ENCODE measurements at regions not wholly inside any gene's neighbourhood (a gene's known extent, or its start where the extent isn't known, plus 50 kb on each side); places are given as distances from the start of the nearest gene placed in this dataset.

DNA sequence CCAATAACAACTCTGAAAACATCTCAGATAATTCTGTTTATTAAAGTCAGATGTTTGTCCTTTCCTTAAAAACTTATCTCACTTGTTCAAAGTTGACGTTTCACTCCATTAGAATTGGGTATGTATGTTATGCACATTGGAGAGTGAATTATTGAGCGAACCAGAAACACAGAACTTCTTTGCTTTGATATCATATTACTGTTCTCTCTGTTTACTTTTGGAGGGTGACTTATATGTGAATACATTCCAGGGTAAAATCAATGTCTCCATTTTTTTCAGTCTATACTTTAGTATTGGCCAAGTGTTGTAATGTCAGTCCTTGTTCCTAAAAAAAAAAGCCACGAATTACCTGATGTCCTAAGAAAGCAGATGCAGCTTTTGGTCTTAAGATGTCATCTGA, 307.4 kb downstream of the CSNK1G3 start:
- Mint-ChIP-seq H3K27ac (no peak overlapping the region), H3K36me3 (no peaks in the 10 kb centered on the region), H3K27me3 (ENCODE audit: low read depth in 3 of 3) (peaks cover 0 to 3% (median 2%) of the 10 kb centered on the region in 3 donors), H3K9me3 (peaks cover 0 to 15% (median 4%) of the 10 kb centered on the region in 6 donors), H3K4me1 (no peaks in the 10 kb centered on the region), H3K4me3 (no peak overlapping the region)
- DNase-seq = no peak

DNA sequence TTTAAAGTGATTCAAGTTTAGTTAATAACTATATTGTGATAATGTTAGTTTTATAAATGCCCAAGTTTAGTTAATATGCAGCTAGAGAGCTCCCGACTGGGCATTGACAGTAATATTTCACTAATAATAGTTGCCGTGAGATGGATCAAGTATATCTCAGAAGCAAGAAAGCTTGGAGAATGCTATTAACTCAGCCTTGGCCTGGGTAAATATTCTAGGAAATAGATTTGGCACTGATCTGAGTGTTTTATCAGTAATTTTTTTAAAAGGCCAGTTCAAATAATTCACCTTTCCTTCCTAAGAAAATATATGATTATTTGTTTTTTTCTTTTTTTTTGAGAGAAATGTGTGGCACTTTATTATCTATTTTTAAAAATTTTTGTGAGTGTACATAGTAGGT, 305.3 kb downstream of the CSNK1G3 start:
- Mint-ChIP-seq H3K36me3 (no peaks in the 10 kb centered on the region), H3K27me3 (ENCODE audit: low read depth in 3 of 3) (peaks cover 0 to 4% (median 2%) of the 10 kb centered on the region in 3 donors), H3K27ac (no peak overlapping the region), H3K4me3 (no peak overlapping the region), H3K4me1 (no peaks in the 10 kb centered on the region), H3K9me3 (peaks cover 0 to 12% (median 2%) of the 10 kb centered on the region in 6 donors)
- no peak for DNase-seq

DNA sequence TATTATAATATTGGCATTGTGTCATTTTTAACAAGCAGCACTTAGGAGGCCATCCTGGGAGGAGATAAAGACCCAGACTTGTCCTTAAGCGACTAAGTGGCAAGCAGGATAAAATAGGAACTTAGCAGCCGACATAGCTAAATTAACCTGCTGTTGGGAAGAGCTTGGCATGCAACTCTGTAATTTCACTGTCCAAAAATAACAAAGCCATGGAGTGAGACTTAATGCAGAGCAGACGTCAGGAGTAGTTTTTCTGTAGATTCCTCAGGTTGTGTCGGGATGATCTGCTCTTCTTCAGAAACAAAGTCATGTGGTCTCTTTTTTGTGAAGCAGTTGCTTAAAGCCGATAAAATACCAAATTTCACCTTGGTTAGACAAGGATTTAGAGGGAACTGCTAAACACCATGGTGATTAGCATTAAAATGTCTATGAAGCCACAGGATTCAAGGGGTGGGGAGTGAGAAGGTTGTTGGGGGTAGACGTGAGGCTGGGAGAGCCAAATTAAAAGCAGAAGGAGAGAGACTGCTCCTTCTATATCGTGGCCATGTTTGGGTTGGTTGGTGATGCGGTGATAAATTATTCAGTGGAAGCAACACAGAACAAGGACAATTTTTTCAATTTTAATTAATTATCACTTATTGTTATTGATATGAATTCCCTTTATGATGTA, 303.0 kb downstream of the CSNK1G3 start:
- Mint-ChIP-seq H3K27ac (no peak overlapping the region), H3K4me1 (no peaks in the 10 kb centered on the region), H3K4me3 (no peak overlapping the region), H3K9me3 (peaks cover 0 to 11% (median 0%) of the 10 kb centered on the region in 6 donors), H3K27me3 (ENCODE audit: low read depth in 3 of 3) (peaks cover 0 to 4% (median 0%) of the 10 kb centered on the region in 3 donors), H3K36me3 (no peaks in the 10 kb centered on the region)
- DNase-seq = no peak

DNA sequence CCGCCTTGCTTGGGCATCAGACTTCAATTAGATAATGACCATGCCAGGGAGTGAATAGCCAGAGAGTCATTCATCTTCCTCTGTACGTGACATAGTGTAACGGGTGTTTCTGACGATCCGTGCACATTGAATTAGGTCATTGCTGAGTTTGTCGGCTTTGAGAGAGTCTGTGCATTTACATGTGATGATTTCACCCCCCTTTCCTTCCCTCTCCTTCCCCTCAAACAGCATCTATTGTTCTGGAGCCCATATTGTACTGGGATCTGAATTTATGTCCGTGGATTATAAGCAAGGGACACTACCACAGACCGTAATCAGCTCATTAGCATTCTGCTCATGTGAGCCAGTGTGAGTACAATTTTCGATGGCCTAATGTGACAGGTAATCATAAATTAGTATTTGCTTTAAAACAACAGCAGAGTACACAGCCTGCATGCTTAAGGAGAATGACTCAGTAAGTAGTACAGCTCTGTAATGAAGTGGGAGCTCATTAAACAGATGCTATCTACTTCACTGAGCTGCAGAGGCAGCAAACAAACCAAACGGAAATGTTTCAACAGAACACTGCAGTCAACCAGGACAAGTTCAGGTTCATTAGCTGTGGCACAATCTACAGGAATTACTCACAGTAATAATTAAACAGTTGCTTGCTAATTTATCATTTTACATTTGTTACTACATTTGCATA, 302.1 kb downstream of the CSNK1G3 start:
- H3K4me3 Mint-ChIP-seq = no peak overlapping the region
- DNase-seq = no peak
- peaks cover 0 to 4% (median 0%) of the 10 kb centered on the region in 3 donors for H3K27me3 Mint-ChIP-seq (ENCODE audit: low read depth in 3 of 3)
- no peaks in the 10 kb centered on the region for H3K36me3 Mint-ChIP-seq
- no peaks in the 10 kb centered on the region for H3K4me1 Mint-ChIP-seq
- no peak overlapping the region for H3K27ac Mint-ChIP-seq
- peaks cover 0 to 11% (median 0%) of the 10 kb centered on the region in 6 donors for H3K9me3 Mint-ChIP-seq

DNA sequence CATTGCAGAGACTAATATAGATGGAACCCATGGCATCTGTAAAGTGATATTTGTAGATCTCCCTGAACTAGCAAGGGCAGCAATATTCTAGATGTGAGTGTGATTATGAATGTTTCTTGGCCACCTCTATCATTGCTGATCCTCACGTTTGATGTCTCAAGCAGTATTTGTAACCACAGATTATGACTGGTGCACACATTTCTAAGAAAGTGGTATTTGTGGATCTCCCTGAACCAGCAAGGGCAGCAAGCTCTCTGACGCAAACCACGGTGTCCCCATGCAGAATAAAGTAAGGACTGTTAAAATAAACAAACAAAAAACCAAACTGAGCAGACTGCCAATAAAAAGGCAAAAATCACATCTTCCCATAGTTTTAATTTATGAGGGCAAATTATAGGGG, 301.3 kb downstream of the CSNK1G3 start:
- Mint-ChIP-seq H3K27me3 (ENCODE audit: low read depth in 3 of 3) (peaks cover 0 to 4% (median 0%) of the 10 kb centered on the region in 3 donors), H3K9me3 (peaks cover 0 to 11% (median 0%) of the 10 kb centered on the region in 6 donors), H3K4me1 (no peaks in the 10 kb centered on the region), H3K4me3 (no peak overlapping the region), H3K36me3 (no peaks in the 10 kb centered on the region), H3K27ac (no peak overlapping the region)
- no peak for DNase-seq

GRCh38 chr5:123811831-123812230, 299.9 kb downstream of the CSNK1G3 start:
- Mint-ChIP-seq H3K27me3 (ENCODE audit: low read depth in 3 of 3) (peaks cover 0 to 6% (median 0%) of the 10 kb centered on the region in 3 donors), H3K4me1 (no peaks in the 10 kb centered on the region), H3K27ac (no peak overlapping the region), H3K4me3 (no peak overlapping the region), H3K36me3 (no peaks in the 10 kb centered on the region), H3K9me3 (peaks cover 0 to 7% (median 0%) of the 10 kb centered on the region in 6 donors)
- no peak for DNase-seq

DNA sequence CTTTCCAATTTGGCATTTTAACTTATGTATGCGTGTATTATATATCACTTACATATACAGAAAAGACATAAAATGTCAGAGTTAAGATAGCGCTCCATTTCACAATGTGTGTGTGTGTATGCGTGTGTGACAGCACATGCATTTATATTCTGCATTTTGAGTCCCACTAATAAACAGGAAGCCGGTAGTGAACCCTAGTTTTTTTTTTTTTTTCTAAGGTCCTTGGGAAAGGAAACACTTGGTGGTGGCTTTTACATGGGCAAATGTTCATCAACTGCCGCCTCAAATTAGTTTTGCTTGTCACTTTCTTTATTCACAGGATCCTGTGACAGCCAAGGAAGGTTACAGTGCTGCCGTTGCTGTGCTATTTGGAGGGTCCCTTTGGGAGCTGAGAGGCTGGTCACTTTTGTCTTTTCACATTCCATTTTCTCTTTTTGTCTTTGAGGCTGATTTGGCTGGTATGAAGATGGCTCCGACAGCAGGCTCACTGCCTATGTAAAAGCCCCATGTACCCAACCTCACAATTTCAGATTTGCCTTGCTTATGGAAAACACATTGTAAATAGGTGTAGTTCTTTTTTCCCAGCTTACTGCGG, 298.9 kb downstream of the CSNK1G3 start:
- Mint-ChIP-seq H3K36me3 (no peaks in the 10 kb centered on the region), H3K4me3 (no peak overlapping the region), H3K4me1 (no peaks in the 10 kb centered on the region), H3K27ac (no peak overlapping the region), H3K27me3 (ENCODE audit: low read depth in 3 of 3) (peaks cover 0 to 6% (median 0%) of the 10 kb centered on the region in 3 donors), H3K9me3 (peaks cover 0 to 8% (median 0%) of the 10 kb centered on the region in 6 donors)
- DNase-seq = no peak

DNA sequence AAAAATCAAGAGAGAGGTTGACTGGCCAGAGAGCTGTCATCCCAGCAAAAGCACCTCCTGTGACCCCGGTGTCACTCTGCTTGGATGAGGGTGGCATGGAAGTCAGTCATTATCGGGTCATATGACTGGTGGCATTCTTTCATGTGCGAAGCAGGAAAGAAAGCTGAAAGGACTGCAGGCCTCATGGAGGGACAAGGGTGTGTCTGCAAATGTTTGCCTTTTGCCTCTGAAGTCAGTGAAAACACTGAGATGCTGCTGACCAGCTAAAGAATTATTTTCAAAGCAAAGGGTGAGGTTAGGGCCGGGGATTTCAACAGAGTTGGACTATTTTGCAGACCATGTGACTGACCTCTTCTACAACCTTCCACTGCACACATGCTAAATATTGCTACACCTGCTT, 298.3 kb downstream of the CSNK1G3 start:
- Mint-ChIP-seq H3K27me3 (ENCODE audit: low read depth in 3 of 3) (peaks cover 0 to 4% (median 0%) of the 10 kb centered on the region in 3 donors), H3K4me3 (no peak overlapping the region), H3K36me3 (no peaks in the 10 kb centered on the region), H3K9me3 (peaks cover 0 to 8% (median 0%) of the 10 kb centered on the region in 6 donors), H3K4me1 (no peaks in the 10 kb centered on the region), H3K27ac (no peak overlapping the region)
- DNase-seq = no peak

- peaks cover 0 to 6% (median 0%) of the 10 kb centered on the region in 6 donors for H3K9me3 Mint-ChIP-seq
- H3K4me1 Mint-ChIP-seq = no peaks in the 10 kb centered on the region
- no peak overlapping the region for H3K27ac Mint-ChIP-seq
- no peaks in the 10 kb centered on the region for H3K36me3 Mint-ChIP-seq
- no peak overlapping the region for H3K4me3 Mint-ChIP-seq
- DNase-seq = no peak
- H3K27me3 Mint-ChIP-seq (ENCODE audit: low read depth in 3 of 3) = peaks cover 0 to 4% (median 0%) of the 10 kb centered on the region in 3 donors
These were observed 297.7 kb downstream of the CSNK1G3 start for GRCh38 chr5:123809594-123810221.

DNA sequence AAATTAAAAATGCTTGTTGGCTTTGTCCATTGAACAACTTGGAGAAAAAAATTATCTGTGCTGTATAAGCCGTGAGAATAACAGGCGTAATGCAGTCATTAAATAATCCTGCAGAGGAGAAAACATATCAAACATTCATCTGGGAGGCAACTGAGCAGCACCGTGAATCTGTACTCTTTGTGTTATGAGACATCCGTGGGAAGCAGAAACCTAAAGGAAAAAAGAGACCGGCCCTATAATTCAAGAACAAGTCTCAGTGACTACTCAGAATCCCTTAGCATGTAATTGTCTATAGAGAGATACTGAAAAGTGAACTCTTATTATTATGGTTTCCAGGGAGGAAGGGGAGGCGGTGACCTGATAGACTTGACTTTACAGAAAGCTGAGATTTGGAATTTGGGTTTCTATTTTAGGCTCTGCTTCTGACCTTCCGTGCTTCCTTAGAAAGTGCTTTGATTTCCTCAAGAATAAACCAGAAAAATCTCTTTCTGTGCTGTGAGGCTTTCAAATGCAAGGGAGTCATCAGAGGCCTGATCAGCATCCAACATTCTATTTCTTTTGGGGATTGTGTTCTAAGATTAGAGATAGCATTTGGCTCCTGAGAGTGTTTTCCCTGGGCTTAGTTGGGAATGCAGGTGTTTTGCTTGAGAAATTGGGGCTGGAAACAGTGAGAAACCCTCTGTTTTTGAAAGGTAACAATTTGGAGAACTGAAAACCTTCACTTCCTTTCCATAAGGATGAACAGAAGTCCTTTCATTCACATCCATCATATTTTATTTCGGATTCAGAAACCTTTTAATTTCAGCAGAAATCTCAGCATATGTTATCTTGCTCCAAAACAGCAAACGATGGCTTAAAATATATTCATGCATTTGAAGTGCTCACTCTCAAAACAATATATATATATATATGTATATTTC, 296.7 kb downstream of the CSNK1G3 start:
- Mint-ChIP-seq H3K27me3 (ENCODE audit: low read depth in 3 of 3) (peaks cover 0 to 4% (median 0%) of the 10 kb centered on the region in 3 donors), H3K9me3 (peaks cover 0 to 7% (median 0%) of the 10 kb centered on the region in 6 donors), H3K36me3 (no peaks in the 10 kb centered on the region), H3K4me1 (no peaks in the 10 kb centered on the region), H3K27ac (no peak overlapping the region), H3K4me3 (no peak overlapping the region)
- DNase-seq = no peak

DNA sequence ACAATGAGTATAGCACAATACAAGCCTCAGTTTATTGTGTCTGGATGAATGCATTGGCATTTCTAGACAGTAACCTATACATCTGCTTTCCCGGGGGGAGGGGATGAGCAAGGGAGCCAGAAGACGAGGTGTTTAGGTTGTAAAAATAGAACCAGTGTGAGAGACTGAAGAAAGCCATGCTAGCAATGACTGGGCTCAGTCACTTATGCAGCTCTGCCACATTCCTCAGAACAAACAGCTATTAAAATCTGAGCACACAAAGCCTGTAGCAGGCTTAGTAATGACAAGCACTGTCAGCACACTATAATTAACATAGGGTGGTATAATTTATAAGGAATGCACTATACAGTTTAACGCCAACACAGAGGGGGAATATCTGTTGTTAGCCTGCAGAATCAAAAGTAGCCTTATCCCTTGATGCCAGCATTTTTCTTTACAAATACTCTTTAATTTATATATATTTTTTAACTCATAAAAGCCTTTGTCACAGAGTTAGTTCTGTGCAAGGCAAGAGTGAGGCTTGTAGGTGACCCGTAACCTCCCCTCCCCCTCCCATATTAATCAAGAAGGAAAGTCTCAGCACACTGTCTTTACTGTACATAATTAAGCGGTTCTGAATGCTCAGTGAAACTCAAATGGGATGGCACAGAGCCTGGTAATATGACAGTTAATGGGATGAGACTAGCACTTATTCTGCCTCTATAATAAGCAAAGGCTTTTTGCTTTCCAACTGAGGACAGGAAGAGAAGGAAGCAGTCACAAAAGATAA, 295.4 kb downstream of the CSNK1G3 start:
- no peaks in the 10 kb centered on the region for H3K36me3 Mint-ChIP-seq
- H3K27ac Mint-ChIP-seq = no peak overlapping the region
- peaks cover 0 to 7% (median 0%) of the 10 kb centered on the region in 6 donors for H3K9me3 Mint-ChIP-seq
- peaks cover 0 to 2% (median 0%) of the 10 kb centered on the region in 3 donors for H3K27me3 Mint-ChIP-seq (ENCODE audit: low read depth in 3 of 3)
- H3K4me1 Mint-ChIP-seq = no peaks in the 10 kb centered on the region
- no peak overlapping the region for H3K4me3 Mint-ChIP-seq
- DNase-seq = no peak

DNA sequence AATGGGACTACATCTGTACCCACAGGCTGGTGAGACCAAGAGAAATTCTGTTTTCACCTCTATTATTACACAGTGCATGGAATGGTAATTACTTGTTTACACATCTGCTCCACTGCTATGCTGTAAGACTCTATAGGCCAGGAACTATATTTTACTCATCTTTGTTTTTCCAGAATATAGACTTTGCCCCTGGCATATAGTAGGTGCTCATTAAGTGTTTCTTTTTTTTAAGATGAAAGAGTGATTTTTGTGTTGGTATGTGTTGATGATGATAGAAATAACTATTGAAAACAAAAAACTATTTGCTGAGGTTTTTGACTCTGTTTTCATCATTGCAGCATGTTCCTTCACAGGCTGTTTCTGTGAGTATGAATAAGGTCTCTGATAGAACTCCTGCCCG, 294.7 kb downstream of the CSNK1G3 start:
- no peak overlapping the region for H3K4me3 Mint-ChIP-seq
- H3K27me3 Mint-ChIP-seq (ENCODE audit: low read depth in 3 of 3) = peaks cover 0 to 2% (median 0%) of the 10 kb centered on the region in 3 donors
- no peak overlapping the region for H3K27ac Mint-ChIP-seq
- H3K4me1 Mint-ChIP-seq = no peaks in the 10 kb centered on the region
- no peak for DNase-seq
- H3K9me3 Mint-ChIP-seq = peaks cover 0 to 7% (median 0%) of the 10 kb centered on the region in 6 donors
- H3K36me3 Mint-ChIP-seq = no peaks in the 10 kb centered on the region

Measured in immature natural killer cell (primary cell).